GM13977 (cell line): ENCODE measurements at regions not wholly inside any gene's neighbourhood (a gene's known extent, or its start where the extent isn't known, plus 50 kb on each side); places are given as distances from the start of the nearest gene placed in this dataset.

Experiments
- DNase-seq: peaks from one replicate; pipeline ENCODE4 v3.0.0; 2012; ENCODE audit warnings: low spot score
- CTCF ChIP-seq: IDR thresholded peaks from 2 replicates; pipeline ENCODE4 v1.5.1; 2012; ENCODE audit warnings: mild to moderate bottlenecking, control low read depth; ENCODE audit not compliant: insufficient read depth; ENCODE audit errors: extremely low read depth, missing control alignments
- in situ Hi-C: fragments of 300-500 bp; cut with MboI; formaldehyde crosslinking; loops from one replicate; pipeline ENCODE4 v1.12.0; 2022; ENCODE audit warnings: low sequenced_read_pairs, low pct_unique_long_range_greater_than_20kb, mixed read lengths, inconsistent platforms; ENCODE audit not compliant: unreplicated experiment

GRCh38 chr2:36302911-36303310 is 52.7 kb upstream of the CRIM1 start:
- no peak for TF ChIP-seq CTCF
- no peak for DNase-seq
- in situ Hi-C loops, result no loop called here

GRCh38 chr2:36301843-36302242 is 53.7 kb upstream of the CRIM1 start:
- no peak for DNase-seq
- TF ChIP-seq CTCF, result no peak
- in situ Hi-C loops, result no loop called here

DNA sequence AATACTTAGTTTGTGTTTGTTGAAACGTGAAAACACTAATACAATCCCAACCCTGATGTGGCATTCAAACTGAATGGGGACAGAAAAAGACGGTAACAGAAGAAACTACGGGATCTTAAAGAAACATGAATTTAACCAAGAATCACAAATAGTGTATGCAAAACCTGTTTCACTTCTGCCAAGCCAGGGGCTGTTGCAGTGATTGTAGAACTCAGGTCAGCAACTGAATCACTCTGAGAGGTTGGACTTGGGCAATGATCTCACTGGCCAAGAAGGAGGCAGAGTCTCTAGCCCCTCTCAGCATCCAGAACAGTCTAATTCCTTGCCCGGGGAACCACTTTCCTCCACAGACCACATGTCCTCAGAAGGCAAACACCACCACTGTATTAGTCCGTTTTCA is 54.9 kb upstream of the CRIM1 start:
- no peak for TF ChIP-seq CTCF
- no peak for DNase-seq
- in situ Hi-C loops, result no loop called here

DNA sequence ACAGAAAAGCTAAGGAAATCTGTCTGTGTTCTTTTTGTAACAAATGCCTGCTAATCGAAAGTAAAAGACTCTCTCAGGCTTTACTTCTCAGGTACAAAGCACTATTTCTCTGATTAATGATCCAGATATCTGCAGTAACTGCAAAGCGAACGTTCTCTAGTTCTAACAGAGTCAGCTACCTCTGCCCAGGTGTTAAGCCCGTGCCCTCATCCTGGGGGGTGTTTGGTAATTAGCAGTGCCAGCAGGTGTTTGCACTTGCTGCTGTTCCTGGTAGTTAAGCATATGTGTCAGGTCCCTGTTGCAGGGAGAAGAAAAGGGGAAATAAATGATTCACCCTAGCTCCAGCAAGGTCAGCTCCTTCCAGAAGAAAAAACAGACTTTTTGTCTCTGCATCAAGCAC is 58.8 kb upstream of the CRIM1 start:
- TF ChIP-seq CTCF, result no peak
- DNase-seq, result no peak
- in situ Hi-C loops, result no loop called here

DNA sequence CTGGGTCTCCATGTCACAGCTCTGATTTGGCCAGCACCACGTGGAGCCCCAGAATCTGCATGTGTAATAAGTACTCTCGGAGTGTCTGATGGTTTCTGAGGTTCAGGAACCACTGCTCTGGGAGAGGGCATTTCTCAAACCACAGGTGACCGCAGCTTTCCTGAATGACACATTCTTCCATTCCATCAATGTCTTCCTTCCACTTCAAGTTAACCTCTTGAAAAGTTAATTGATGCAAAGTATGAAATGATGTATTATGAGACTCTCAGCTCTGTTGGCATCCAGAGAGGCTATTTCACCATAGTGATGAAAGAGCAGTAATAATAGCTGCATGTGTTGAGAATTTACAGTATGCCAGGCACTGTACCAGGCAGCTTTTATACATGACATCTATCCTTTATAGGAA is 61.3 kb upstream of the CRIM1 start:
- in situ Hi-C loops, result no loop called here
- no peak for DNase-seq
- TF ChIP-seq CTCF, result no peak

DNA sequence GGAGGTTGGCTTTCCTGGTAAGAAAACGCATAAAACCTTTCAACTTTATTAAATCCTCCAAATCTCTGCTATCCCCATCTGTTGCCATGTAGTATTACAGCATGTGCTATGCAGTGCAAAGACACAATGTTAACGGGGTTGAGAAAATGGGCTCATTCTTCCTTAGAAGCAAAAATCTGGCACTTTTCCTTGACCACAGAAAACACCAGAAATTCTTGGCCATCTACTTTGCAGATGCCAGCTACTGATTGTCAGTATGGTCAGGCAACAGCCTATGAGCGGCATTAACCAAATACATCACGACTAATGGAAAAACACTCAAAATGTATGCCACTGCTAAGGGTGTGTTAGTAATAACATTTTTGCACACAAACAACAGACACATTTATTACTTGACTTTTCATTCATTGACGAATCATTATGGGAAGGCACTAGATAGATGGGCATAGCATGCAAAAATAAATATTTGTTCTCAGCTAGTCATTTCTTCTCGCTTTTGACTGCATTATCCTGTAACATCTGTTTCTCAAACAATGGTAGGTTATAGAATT is 65.2 kb upstream of the CRIM1 start:
- no peak for DNase-seq
- no peak for TF ChIP-seq CTCF
- in situ Hi-C loops, result no loop called here

- in situ Hi-C loops, result no loop called here
- no peak for DNase-seq
- no peak for TF ChIP-seq CTCF
These were observed 65.8 kb upstream of the CRIM1 start for GRCh38 chr2:36289731-36290130.
